HCT116 (cell line): ENCODE measurements at regions not wholly inside any gene's neighbourhood (a gene's known extent, or its start where the extent isn't known, plus 50 kb on each side); places are given as distances from the start of the nearest gene placed in this dataset.

ENCODE experiments used
- ATAC-seq: fragments of 200-7000 bp; cut with Tn5 transposase; 2 replicates; pipeline ENCODE4 v1.9.1; 2020; ENCODE audit warnings: mild to moderate bottlenecking, moderate library complexity
- BruUV-seq: library from RNA; stranded (reverse); fragments of 400-500 nt; replicated peaks from 2 replicates; lab custom pipeline; 2021; lab: Mats Ljungman, UMichigan
- CTCF ChIA-PET: fragments of 300-600 bp; sonication (Branson Sonifier 250); formaldehyde crosslinking; loops from one replicate; lab custom pipeline; 2021; ENCODE audit warnings: antibody characterized with exemption; lab: Charles Lee
- POLR2A ChIA-PET: fragments of 300-600, 350-600 bp; sonication (Branson Sonifier 250); formaldehyde crosslinking; loops from one replicate; lab custom pipeline; 2021; ENCODE audit warnings: antibody characterized with exemption; lab: Charles Lee
- RAD21 ChIA-PET, 2 experiments: fragments of 300-600 bp; sonication (Branson Sonifier 250); formaldehyde crosslinking; loops; one replicate each; lab custom pipeline; 2023; ENCODE audit warnings: low total read pairs in 2 of 2; ENCODE audit not compliant: uncharacterized antibody in 2 of 2, unreplicated experiment in 2 of 2, low non-redundant PET in 1 of 2; lab: Charles Lee
- DNase-seq: peaks from one replicate; pipeline ENCODE4 v3.0.0-alpha.2; 2010; ENCODE audit warnings: low read depth, low spot score
- H2AFZ ChIP-seq: fragments of 200-600 bp; shearing (Covaris generic), sonication (generic); 2 replicates; pipeline ENCODE4 v1.6.1; 2017; ENCODE audit warnings: low read depth, mixed run types, mixed read lengths, antibody characterized with exemption, low read length; ENCODE audit not compliant: poor library complexity, severe bottlenecking
- H3K27ac ChIP-seq: 2 replicates; pipeline ENCODE4 v1.5.1; 2012; ENCODE audit warnings: low read depth, low read length
- H3K27me3 ChIP-seq: fragments of 200-600 bp; sonication (generic); 2 replicates; pipeline ENCODE4 v1.6.1; 2016; ENCODE audit warnings: mixed run types, low read length, mixed read lengths; ENCODE audit not compliant: insufficient read depth
- H3K36me3 ChIP-seq, 2 experiments: fragments of 200-500 bp in 1 of 2; fragments of 200-600 bp in 1 of 2; sonication (Bioruptor generic) in 1 of 2; sonication (generic) in 1 of 2; 2 replicates each; pipeline versions ENCODE4 v1.5.1 to v1.6.1; 2014 to 2016; ENCODE audit warnings: low read length in 2 of 2, inconsistent platforms in 1 of 2, mixed read lengths in 1 of 2, mixed run types in 1 of 2; ENCODE audit not compliant: insufficient read depth in 2 of 2, control insufficient read depth in 1 of 2
- H3K4me1 ChIP-seq, 2 experiments: fragments of 200-600 bp in 1 of 2; sonication (generic) in 1 of 2; 2 replicates each; pipeline versions ENCODE4 v1.5.1 to v1.6.1; 2012 to 2017; ENCODE audit warnings: low read length in 2 of 2, inconsistent platforms in 1 of 2, mild to moderate bottlenecking in 1 of 2, mixed read lengths in 1 of 2, mixed run types in 1 of 2, moderate library complexity in 1 of 2; ENCODE audit not compliant: insufficient read depth in 2 of 2, control insufficient read depth in 1 of 2
- H3K4me2 ChIP-seq: fragments of 200-600 bp; sonication (generic); 2 replicates; pipeline ENCODE4 v1.6.1; 2017; ENCODE audit warnings: mixed run types, low read length, mixed read lengths
- H3K4me3 ChIP-seq, 2 experiments: fragments of 200-600 bp in 1 of 2; sonication (generic) in 1 of 2; replicated peaks in 1 of 2; 2 replicates each; pipeline ENCODE4 v1.5.1; 2011 to 2016; ENCODE audit warnings: low read length in 2 of 2, control low read depth in 1 of 2, low read depth in 1 of 2, mild to moderate bottlenecking in 1 of 2, mixed read lengths in 1 of 2, mixed run types in 1 of 2
- H3K79me2 ChIP-seq: fragments of 200-600 bp; sonication (generic); 2 replicates; pipeline ENCODE4 v1.6.1; 2017; ENCODE audit warnings: mild to moderate bottlenecking, mixed run types, low read length, moderate library complexity, mixed read lengths; ENCODE audit not compliant: insufficient read depth
- H3K9ac ChIP-seq: fragments of 200-600 bp; sonication (generic); 2 replicates; pipeline ENCODE4 v1.6.1; 2016; ENCODE audit warnings: low read length, mixed read lengths
- H3K9me2 ChIP-seq: fragments of 200-600 bp; sonication (generic), shearing (Covaris generic); 2 replicates; pipeline ENCODE4 v1.6.1; 2017; ENCODE audit warnings: mixed run types, mild to moderate bottlenecking, moderate library complexity; ENCODE audit not compliant: insufficient read depth
- H3K9me3 ChIP-seq, 2 experiments: fragments of 200-500 bp in 1 of 2; fragments of 200-600 bp in 1 of 2; sonication (Bioruptor generic) in 1 of 2; sonication (generic) in 1 of 2; 2 replicates each; pipeline ENCODE4 v1.6.1; 2014 to 2017; ENCODE audit warnings: low read length in 2 of 2, mixed read lengths in 2 of 2, inconsistent platforms in 1 of 2, low read depth in 1 of 2, mild to moderate bottlenecking in 1 of 2, mixed run types in 1 of 2, moderate library complexity in 1 of 2; ENCODE audit not compliant: control insufficient read depth in 1 of 2, insufficient read depth in 1 of 2
- H4K20me1 ChIP-seq: fragments of 200-600 bp; sonication (generic), shearing (Covaris generic); 2 replicates; pipeline ENCODE4 v1.6.1; 2017; ENCODE audit warnings: mixed run types, mild to moderate bottlenecking, moderate library complexity; ENCODE audit not compliant: insufficient read depth
- CBX3 ChIP-seq: IDR thresholded peaks from 2 replicates; pipeline ENCODE4 v1.6.1; 2012; ENCODE audit warnings: low read depth
- CEBPB ChIP-seq: IDR thresholded peaks from 2 replicates; pipeline ENCODE4 v1.6.1; 2012; ENCODE audit warnings: low read depth
- EGR1 ChIP-seq: IDR thresholded peaks from 2 replicates; pipeline ENCODE4 v1.6.1; 2012; ENCODE audit warnings: low read depth
- ELF1 ChIP-seq: IDR thresholded peaks from 2 replicates; pipeline ENCODE4 v1.6.1; 2012; ENCODE audit warnings: low read depth, borderline replicate concordance
- EZH2 ChIP-seq: fragments of 200-600 bp; sonication (generic); IDR thresholded peaks from 2 replicates; pipeline ENCODE4 v1.6.1; 2017; ENCODE audit warnings: antibody characterized with exemption, mixed run types
- JUND ChIP-seq: IDR thresholded peaks from 2 replicates; pipeline ENCODE4 v1.6.1; 2012
- MAX ChIP-seq: IDR thresholded peaks from 2 replicates; pipeline ENCODE4 v1.6.1; 2012
- POLR2A ChIP-seq: IDR thresholded peaks from 2 replicates; pipeline ENCODE4 v1.7.0; 2011; ENCODE audit warnings: borderline replicate concordance; ENCODE audit not compliant: insufficient read depth, insufficient read length; ENCODE audit errors: extremely low read depth
- POLR2AphosphoS5 ChIP-seq: IDR thresholded peaks from 2 replicates; pipeline ENCODE4 v1.6.1; 2011; ENCODE audit warnings: mild to moderate bottlenecking, low read depth, low read length, moderate library complexity
- RAD21 ChIP-seq: IDR thresholded peaks from 2 replicates; pipeline ENCODE4 v1.6.1; 2012; ENCODE audit warnings: low read depth, mild to moderate bottlenecking
- SIN3A ChIP-seq: IDR thresholded peaks from 2 replicates; pipeline ENCODE4 v1.6.1; 2012; ENCODE audit warnings: low read depth
- SP1 ChIP-seq: IDR thresholded peaks from 2 replicates; pipeline ENCODE4 v1.6.1; 2012; ENCODE audit warnings: low read depth
- SRF ChIP-seq: IDR thresholded peaks from 2 replicates; pipeline ENCODE4 v1.6.1; 2012; ENCODE audit warnings: low read depth
- TCF7L2 ChIP-seq: IDR thresholded peaks from 2 replicates; pipeline ENCODE4 v1.7.0; 2011; ENCODE audit warnings: borderline replicate concordance, inconsistent platforms; ENCODE audit not compliant: insufficient read depth, insufficient read length; ENCODE audit errors: extremely low read depth
- YY1 ChIP-seq: IDR thresholded peaks from 2 replicates; pipeline ENCODE4 v1.6.1; 2011; ENCODE audit warnings: low read length, low read depth, moderate library complexity, mild to moderate bottlenecking; ENCODE audit not compliant: insufficient replicate concordance; ENCODE audit errors: extremely low read depth
- ZBTB33 ChIP-seq: IDR thresholded peaks from 2 replicates; pipeline ENCODE4 v1.6.1; 2011; ENCODE audit warnings: mild to moderate bottlenecking, low read length, moderate library complexity; ENCODE audit not compliant: insufficient replicate concordance; ENCODE audit errors: extremely low read depth
- ZFX ChIP-seq: fragments of 450-650 bp; IDR thresholded peaks from 2 replicates; pipeline ENCODE4 v1.6.1; 2017
- ZNF274 ChIP-seq: fragments of 200-500 bp; sonication (Bioruptor generic); IDR thresholded peaks from 2 replicates; pipeline ENCODE4 v1.6.1; 2014; ENCODE audit warnings: mild to moderate bottlenecking, low read depth, low read length, inconsistent platforms
- intact Hi-C: fragments of 100-400 bp; cut with micrococcal nuclease; formaldehyde crosslinking; loops from 2 replicates; pipeline ENCODE4 v1.10.0; 2022
- TF ChIP-seq, protein P1 (sequence below), 3 experiments: fragments of 200-600 bp in 1 of 3; sonication (generic) in 1 of 3; IDR thresholded peaks in 2 of 3; conservative IDR thresholded peaks in 1 of 3; 2 replicates each; pipeline ENCODE4 v1.5.1; 2012 to 2017; ENCODE audit warnings: low read depth in 2 of 3, low read length in 2 of 3, antibody characterized with exemption in 1 of 3, borderline replicate concordance in 1 of 3, control low read depth in 1 of 3, mild to moderate bottlenecking in 1 of 3, mixed read lengths in 1 of 3, mixed run types in 1 of 3, moderate library complexity in 1 of 3; ENCODE audit not compliant: insufficient read depth in 1 of 3
- TF ChIP-seq, protein P2 (sequence below): IDR thresholded peaks from 2 replicates; pipeline ENCODE4 v1.6.1; 2012

DNA sequence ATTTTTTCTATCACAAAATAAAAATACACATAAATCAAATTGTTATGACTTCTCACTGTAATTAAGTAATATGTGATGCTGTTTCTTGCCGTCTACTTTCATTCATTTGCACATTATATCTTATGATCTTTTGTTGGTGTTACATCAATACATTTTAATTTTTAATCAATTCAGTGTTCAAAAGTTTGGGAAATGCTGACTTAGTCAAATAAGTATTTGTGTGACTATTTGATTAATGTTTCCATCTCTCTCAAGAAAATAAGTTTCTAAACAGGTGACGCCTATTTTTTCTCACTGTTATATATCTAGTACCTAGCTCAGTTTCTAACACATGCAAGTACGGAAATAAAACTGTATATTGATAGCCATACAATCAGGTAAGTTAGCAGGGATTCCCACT lies 329.5 kb upstream of the KIRREL3 start:
- ChIA-PET RAD21 (no interaction called here), CTCF (no interaction called here), POLR2A (no interaction called here)
- no TSS peak for BruUV-seq
- no peak for ATAC-seq
- Histone ChIP-seq H4K20me1 (no peaks in the 10 kb centered on the region), H3K4me1 (no peaks in the 10 kb centered on the region), H2AFZ (no peak overlapping the region), H3K4me2 (no peak overlapping the region), H3K79me2 (no peaks in the 10 kb centered on the region), H3K9me3 (peaks cover 8% of the 10 kb centered on the region in 2 experiments; a peak in 2 of 4 replicates), H3K4me3 (no peak overlapping the region), H3K9me2 (no peaks in the 10 kb centered on the region), H3K9ac (no peak overlapping the region), H3K27ac (no peak overlapping the region), H3K36me3 (no peaks in the 10 kb centered on the region), H3K27me3 (no peaks in the 10 kb centered on the region)
- no peak for DNase-seq
- TF ChIP-seq ELF1 = no peak
- TF ChIP-seq, protein P1, sequence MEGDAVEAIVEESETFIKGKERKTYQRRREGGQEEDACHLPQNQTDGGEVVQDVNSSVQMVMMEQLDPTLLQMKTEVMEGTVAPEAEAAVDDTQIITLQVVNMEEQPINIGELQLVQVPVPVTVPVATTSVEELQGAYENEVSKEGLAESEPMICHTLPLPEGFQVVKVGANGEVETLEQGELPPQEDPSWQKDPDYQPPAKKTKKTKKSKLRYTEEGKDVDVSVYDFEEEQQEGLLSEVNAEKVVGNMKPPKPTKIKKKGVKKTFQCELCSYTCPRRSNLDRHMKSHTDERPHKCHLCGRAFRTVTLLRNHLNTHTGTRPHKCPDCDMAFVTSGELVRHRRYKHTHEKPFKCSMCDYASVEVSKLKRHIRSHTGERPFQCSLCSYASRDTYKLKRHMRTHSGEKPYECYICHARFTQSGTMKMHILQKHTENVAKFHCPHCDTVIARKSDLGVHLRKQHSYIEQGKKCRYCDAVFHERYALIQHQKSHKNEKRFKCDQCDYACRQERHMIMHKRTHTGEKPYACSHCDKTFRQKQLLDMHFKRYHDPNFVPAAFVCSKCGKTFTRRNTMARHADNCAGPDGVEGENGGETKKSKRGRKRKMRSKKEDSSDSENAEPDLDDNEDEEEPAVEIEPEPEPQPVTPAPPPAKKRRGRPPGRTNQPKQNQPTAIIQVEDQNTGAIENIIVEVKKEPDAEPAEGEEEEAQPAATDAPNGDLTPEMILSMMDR (IDR thresholded peaks at IDR 0.05 in 2 of 3, conservative IDR thresholded peaks at IDR 0.05 in 1 of 3; ENCODE audit: borderline replicate concordance in 1 of 3, insufficient read depth in 1 of 3, low read depth in 2 of 3, low read length in 2 of 3) = no peak
- TF ChIP-seq SRF = no peak
- TF ChIP-seq ZFX = no peak
- TF ChIP-seq YY1 = no peak
- TF ChIP-seq SIN3A = no peak
- no peak for TF ChIP-seq ZBTB33
- TF ChIP-seq POLR2AphosphoS5 = no peak
- TF ChIP-seq TCF7L2 = no peak
- TF ChIP-seq CEBPB = no peak
- TF ChIP-seq SP1 = no peak
- no peak for TF ChIP-seq RAD21
- TF ChIP-seq, protein P2, sequence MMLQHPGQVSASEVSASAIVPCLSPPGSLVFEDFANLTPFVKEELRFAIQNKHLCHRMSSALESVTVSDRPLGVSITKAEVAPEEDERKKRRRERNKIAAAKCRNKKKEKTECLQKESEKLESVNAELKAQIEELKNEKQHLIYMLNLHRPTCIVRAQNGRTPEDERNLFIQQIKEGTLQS = no peak
- no peak for TF ChIP-seq MAX
- no peak for TF ChIP-seq JUND
- no peak for TF ChIP-seq ZNF274
- TF ChIP-seq CBX3 = no peak
- no peak for TF ChIP-seq POLR2A
- no peak for TF ChIP-seq EGR1
- TF ChIP-seq EZH2 = no peak
- intact Hi-C loops = no loop called here
